ENCODE measurements at regions not wholly inside any gene's neighbourhood (a gene's known extent, or its start where the extent isn't known, plus 50 kb on each side); places are given as distances from the start of the nearest gene placed in this dataset.

GRCh38 chr11:80457823-80458222, 1017.0 kb upstream of the TENM4 start:
- TF ChIP-seq CTCF (IDR thresholded peaks at IDR 0.05; ENCODE audit: unreplicated experiment) = no peak
- no peak overlapping the region for H3K4me3 Mint-ChIP-seq (ENCODE audit: unreplicated experiment)
- no peaks in the 10 kb centered on the region for H3K4me1 Mint-ChIP-seq (ENCODE audit: unreplicated experiment)
- H3K9me3 Mint-ChIP-seq (ENCODE audit: unreplicated experiment) = no peaks in the 10 kb centered on the region
- H3K27me3 Mint-ChIP-seq (ENCODE audit: unreplicated experiment) = no peaks in the 10 kb centered on the region
- no peak for DNase-seq (ENCODE audit: low spot score)
- no peak overlapping the region for H3K27ac Mint-ChIP-seq (ENCODE audit: unreplicated experiment)
- no peaks in the 10 kb centered on the region for H3K36me3 Mint-ChIP-seq (ENCODE audit: low read depth, unreplicated experiment)

DNA sequence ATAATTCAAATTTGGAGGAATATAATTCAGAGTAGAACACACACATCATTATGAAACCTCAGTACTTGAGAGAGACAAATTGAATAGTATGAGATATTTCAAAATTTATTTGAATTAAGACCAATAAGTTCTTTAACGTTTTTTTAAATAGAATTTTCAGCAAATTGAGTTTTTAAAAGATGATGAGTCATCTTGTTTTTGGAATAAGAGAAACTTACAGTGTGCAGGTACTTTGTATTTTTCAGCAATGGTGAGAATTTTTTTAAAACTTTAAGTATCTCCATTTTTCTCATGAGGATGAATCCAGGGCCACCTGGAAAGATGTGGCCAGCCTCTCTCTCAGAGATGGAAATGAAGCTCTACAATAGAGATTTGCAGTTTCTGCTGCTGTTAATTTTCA, 1015.0 kb upstream of the TENM4 start:
- Mint-ChIP-seq H3K27ac (ENCODE audit: unreplicated experiment) (no peak overlapping the region), H3K4me1 (ENCODE audit: unreplicated experiment) (peaks cover 4% of the 10 kb centered on the region), H3K9me3 (ENCODE audit: unreplicated experiment) (no peaks in the 10 kb centered on the region), H3K36me3 (ENCODE audit: low read depth, unreplicated experiment) (no peaks in the 10 kb centered on the region), H3K27me3 (ENCODE audit: unreplicated experiment) (no peaks in the 10 kb centered on the region), H3K4me3 (ENCODE audit: unreplicated experiment) (no peak overlapping the region)
- DNase-seq (ENCODE audit: low spot score) = no peak
- no peak for TF ChIP-seq CTCF (IDR thresholded peaks at IDR 0.05; ENCODE audit: unreplicated experiment)

- TF ChIP-seq CTCF (IDR thresholded peaks at IDR 0.05; ENCODE audit: unreplicated experiment) = no peak
- no peaks in the 10 kb centered on the region for H3K36me3 Mint-ChIP-seq (ENCODE audit: low read depth, unreplicated experiment)
- peaks cover 4% of the 10 kb centered on the region for H3K4me1 Mint-ChIP-seq (ENCODE audit: unreplicated experiment)
- H3K27ac Mint-ChIP-seq (ENCODE audit: unreplicated experiment) = no peak overlapping the region
- no peak for DNase-seq (ENCODE audit: low spot score)
- no peaks in the 10 kb centered on the region for H3K27me3 Mint-ChIP-seq (ENCODE audit: unreplicated experiment)
- H3K4me3 Mint-ChIP-seq (ENCODE audit: unreplicated experiment) = no peak overlapping the region
- H3K9me3 Mint-ChIP-seq (ENCODE audit: unreplicated experiment) = no peaks in the 10 kb centered on the region
Measured at GRCh38 chr11:80451105-80451504, 1010.3 kb upstream of the TENM4 start.

GRCh38 chr11:80448709-80449108, 1007.9 kb upstream of the TENM4 start:
- Mint-ChIP-seq H3K4me3 (ENCODE audit: unreplicated experiment) (no peak overlapping the region), H3K27ac (ENCODE audit: unreplicated experiment) (no peak overlapping the region), H3K27me3 (ENCODE audit: unreplicated experiment) (no peaks in the 10 kb centered on the region), H3K36me3 (ENCODE audit: low read depth, unreplicated experiment) (no peaks in the 10 kb centered on the region), H3K9me3 (ENCODE audit: unreplicated experiment) (no peaks in the 10 kb centered on the region), H3K4me1 (ENCODE audit: unreplicated experiment) (peaks cover 4% of the 10 kb centered on the region)
- no peak for DNase-seq (ENCODE audit: low spot score)
- no peak for TF ChIP-seq CTCF (IDR thresholded peaks at IDR 0.05; ENCODE audit: unreplicated experiment)

DNA sequence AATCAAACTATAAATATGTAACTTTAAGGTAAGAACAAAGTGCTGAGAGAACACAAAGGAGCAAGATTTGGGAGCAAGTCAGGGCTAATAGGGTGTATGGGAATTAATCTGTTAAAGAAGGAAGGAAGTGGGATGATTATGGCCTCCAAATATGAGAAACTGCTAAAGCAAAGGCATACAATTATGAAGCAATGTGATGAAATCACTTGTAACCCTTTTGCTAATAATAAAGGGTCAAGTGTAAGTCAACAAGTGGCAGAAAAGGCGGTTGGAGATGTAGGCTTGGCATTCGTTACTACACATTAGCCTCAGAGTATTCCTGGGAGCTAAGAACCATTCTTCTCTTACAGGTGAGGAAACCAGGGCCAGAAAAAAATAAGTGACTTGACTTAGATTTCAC, 1002.3 kb upstream of the TENM4 start:
- H3K4me1 Mint-ChIP-seq (ENCODE audit: unreplicated experiment) = no peaks in the 10 kb centered on the region
- no peak overlapping the region for H3K27ac Mint-ChIP-seq (ENCODE audit: unreplicated experiment)
- no peaks in the 10 kb centered on the region for H3K27me3 Mint-ChIP-seq (ENCODE audit: unreplicated experiment)
- no peaks in the 10 kb centered on the region for H3K36me3 Mint-ChIP-seq (ENCODE audit: low read depth, unreplicated experiment)
- no peak overlapping the region for H3K4me3 Mint-ChIP-seq (ENCODE audit: unreplicated experiment)
- no peak for TF ChIP-seq CTCF (IDR thresholded peaks at IDR 0.05; ENCODE audit: unreplicated experiment)
- DNase-seq (ENCODE audit: low spot score) = no peak
- H3K9me3 Mint-ChIP-seq (ENCODE audit: unreplicated experiment) = no peaks in the 10 kb centered on the region
